NCI-H446 treated with DMSO at 0.1 percent for 48 hours (cell line): ENCODE measurements at regions not wholly inside any gene's neighbourhood (a gene's known extent, or its start where the extent isn't known, plus 50 kb on each side); places are given as distances from the start of the nearest gene placed in this dataset.

ENCODE experiments used
- DNase-seq: peaks from one replicate; lab custom pipeline; 2025; lab: John Stamatoyannopoulos, UW

DNA sequence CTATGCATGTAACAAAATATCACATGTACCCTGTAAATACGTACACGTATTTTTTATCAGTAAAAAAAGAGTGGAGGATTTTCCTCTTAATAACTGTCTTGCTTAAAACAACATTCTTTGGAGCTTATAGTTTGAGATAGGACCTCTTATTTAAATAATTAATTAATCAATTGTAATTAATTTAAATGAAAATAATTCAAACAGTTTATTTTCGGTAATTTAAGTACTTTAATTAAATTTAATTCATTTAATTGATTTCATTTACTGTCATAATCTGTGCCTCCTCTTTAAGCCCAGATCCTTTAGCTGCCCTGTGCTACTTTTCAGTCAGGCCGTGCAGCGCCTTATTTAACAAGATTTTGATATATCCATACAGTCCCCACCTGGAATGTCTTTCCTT lies 427.0 kb downstream of the HLX start:
- DNase-seq = no peak

DNA sequence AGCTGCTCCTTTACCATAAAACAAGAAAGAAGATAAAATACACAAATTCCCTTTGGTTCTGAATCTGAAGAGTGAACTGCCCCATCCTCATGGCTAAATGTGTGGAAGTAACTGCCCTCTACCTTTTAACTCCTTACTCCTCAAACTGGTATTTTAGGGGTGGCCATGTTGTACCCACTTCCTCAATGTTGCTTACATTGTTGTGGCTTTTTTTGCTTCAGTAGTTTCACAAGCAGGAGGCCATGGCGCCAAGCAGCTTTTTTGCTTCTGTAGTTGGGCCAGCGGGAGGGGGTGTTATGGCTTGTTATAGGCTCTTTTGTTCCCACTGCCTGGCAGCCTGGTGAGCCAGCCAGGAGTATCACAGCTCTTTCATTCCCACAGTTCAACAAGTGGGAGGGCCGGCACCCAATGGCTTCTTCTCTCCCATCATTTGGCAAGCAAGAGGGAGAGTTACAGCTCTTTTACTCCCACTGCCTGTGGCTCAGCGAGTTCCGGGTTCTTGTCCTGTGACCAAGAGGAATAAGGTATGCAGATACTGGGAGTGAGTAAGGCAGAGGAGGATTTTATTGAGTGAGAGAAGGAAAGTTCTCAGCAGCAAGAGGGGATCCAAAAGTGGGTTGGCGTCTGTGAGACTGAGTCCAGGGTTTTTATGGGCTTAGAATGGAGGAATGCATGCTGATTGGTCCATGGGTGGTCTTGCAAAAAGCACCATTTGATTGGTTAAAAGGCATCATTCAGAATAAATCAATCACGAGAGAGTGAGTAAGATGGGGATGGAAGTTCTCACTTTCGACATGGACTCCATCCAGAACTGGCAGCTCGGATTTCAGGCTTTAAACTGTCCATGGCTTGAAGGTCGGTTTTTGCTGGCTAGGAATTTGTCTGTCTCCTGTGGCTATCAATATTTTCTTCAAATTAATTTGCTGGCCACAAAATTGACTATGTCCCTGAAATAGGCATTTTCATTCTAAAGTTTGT lies 429.6 kb downstream of the HLX start:
- no peak for DNase-seq

- DNase-seq = no peak
These were observed 430.5 kb downstream of the HLX start for GRCh38 chr1:221309723-221310122.

DNA sequence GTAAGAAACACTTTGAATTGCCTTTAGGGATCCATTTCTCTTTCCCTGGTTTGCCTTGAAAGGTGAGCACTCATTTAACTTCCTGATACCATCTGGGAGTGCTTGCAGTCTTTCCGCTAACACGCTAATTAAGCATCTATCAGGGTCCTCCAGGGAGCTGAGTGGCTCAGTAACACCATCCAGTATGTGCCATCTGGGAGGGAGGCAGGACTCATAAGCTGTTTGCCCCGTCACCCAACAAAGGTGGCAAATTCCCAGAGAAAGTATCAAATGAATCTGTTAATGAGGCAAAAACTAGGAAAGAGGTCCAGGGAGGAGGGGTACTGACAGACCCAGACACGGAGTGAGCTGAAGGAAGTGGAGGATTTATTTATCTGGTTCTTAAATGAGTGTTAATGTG lies 430.9 kb downstream of the HLX start:
- DNase-seq = peak; percentile 93

DNA sequence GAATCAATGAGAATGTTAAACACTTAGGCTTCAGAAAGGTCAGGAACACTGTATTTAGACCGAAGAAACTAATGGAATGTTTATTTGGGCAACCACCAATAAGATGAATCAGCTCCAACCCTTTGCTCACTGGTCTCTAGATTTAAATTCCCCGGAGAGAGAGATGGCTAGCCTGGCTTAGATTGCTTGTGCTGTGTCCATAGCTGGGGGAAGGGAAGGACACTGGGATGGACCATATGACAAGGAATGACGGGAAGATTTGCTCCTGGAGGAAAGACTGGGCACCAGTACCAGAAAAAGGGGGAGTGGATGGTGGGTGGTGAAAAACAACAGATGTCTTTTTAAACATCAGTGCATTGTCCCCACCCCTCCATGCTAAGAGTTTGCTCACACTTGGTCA lies 426.6 kb downstream of the DUSP10 start:
- peak; percentile 27 for DNase-seq

- no peak for DNase-seq
These were observed 425.3 kb downstream of the DUSP10 start for GRCh38 chr1:221316491-221317056.

GRCh38 chr1:221317537-221317936 lies 424.4 kb downstream of the DUSP10 start:
- DNase-seq = no peak

DNA sequence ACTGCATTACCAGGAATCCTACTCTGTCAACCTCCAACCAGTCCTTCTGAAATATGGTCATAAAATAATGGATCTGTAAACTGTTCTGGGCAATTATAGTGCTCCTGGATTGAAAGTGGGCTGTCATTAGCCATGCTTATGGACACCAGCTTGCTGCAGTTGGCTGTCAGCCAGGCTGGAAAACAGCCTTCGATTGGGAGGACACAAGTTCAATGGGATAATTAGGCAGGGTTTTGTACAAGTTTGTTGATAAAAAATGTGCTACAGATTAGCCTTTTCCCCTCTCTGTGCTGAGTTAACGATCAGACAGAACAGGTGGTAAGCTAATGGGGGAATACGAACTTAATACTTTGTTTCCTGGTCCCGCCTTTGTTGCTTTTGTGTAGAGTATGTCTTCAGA lies 413.9 kb downstream of the DUSP10 start:
- peak; percentile 73 for DNase-seq

DNA sequence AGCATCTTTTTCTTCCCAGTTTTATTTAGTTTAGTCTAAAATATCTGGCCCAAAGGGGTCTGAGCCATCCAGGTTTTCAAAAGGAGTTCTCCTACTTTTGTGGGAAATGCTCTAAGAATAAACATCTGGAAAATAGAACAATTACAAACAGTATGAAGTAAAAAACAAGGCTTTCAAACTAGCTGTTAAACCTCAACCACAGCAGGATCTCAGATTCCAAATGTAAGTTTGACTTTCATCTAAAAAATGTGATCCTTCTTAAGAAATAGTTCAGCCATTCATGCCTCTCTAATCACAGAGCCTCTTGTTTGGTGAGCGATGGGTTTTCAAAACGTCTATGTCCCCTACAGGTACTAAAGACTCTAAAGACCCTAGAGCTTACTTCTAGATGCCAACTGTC lies 413.5 kb downstream of the DUSP10 start:
- no peak for DNase-seq

GRCh38 chr1:221331273-221332183 lies 410.4 kb downstream of the DUSP10 start:
- DNase-seq = no peak

DNA sequence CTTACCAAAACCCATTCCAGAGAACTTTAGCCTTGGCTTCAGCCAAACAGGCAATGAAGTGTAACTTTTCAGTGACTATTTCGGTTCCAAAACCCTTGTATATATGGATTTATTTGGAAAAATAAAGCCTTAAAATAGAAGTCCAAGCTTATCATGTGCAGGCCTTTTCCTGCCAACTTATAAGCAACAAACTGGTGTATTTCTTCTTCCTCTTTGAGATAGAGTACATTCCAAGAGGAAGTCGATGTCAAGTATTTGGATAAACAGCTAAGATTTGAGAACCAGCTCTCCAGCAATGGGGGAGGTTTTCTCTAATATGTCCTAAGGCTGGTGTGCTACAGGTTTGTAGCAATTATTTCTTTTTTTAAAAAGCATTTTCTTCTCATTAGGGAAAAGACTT lies 407.8 kb downstream of the DUSP10 start:
- DNase-seq = no peak

DNA sequence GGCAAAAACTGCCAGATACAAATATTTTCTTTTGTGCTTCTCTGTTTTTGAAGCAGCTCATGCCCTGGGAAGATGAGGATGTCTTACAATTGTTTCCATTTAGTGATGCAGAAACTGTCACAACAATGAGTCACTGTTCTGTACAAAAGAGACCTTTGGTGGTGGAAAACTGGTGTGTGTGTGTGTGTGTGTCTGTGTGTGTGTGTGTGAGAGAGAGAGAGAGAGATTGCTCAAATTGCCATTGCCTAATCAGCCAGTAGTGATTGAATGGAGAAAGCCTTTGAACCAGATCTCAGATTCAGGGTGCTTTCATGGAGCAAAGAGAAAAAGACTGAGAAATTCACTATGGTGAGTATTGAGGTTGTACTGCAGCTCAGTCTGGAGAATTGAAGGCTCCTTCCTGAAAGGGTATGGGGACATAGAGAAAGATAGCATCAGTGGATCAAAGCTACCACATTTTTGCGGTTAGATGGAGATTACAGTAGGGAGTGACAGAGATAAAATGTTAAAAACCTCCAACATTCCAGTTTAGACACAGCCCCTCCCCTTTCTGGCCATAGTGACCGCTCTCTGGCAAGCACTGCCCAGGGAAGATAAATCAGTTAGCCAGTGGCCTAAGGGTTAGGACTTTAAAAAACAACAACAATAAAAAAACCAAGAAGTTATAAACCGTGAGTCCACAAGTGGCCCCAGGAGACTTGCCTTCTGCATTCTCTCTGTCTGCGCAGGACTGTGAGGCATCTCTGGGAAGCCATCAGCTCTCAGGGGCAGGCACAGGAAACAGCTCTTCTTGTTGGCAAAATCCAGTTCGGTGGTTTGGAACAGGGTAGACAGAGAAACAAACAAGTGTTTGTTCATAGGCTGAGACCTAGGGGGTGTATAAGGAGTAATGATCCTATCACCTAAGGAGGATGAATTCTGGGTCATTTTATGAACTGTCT lies 406.5 kb downstream of the DUSP10 start:
- no peak for DNase-seq

DNA sequence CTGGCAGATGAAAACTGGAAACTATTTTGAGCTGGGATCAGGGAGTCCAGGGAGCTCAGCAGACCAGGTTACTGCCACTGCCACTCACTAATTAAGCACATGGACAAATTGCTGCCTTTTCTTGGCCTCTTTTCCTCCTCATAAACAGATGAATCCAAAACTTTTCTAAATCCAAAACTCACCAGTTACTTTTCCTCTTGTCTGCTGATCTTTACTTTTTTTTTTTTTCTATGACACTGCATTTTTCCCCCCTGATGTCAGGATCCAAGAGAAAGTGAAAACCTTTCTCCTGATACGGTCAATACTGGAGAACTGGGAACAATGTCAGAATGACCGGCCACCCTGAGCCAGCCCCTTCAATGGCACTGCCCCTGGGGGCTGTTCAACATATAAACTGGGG lies 405.8 kb downstream of the DUSP10 start:
- DNase-seq = no peak

GRCh38 chr1:221337106-221337505 lies 404.8 kb downstream of the DUSP10 start:
- no peak for DNase-seq

DNA sequence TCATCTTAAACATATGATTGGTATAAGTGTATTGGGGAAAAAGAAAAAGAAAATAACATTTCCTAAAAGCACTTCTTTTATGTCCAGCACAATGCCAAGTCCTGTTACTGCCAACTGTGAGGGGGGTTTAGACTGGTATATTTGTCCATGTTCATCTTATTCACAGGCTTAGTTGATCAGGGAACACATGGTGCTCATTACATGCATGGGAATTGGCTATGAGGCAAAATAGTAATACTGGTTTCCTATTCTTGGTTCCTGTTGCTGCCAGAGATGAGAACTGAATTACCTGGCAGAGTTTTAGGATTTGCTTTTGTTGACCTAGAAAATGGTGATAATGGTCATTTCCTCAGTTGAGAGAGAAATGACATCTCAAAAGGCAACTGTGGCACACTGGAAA lies 398.8 kb downstream of the DUSP10 start:
- peak; percentile 22 for DNase-seq

- DNase-seq = no peak
These were observed 398.3 kb downstream of the DUSP10 start for GRCh38 chr1:221343607-221344006.

GRCh38 chr1:221344693-221345092 lies 397.2 kb downstream of the DUSP10 start:
- DNase-seq = no peak

DNA sequence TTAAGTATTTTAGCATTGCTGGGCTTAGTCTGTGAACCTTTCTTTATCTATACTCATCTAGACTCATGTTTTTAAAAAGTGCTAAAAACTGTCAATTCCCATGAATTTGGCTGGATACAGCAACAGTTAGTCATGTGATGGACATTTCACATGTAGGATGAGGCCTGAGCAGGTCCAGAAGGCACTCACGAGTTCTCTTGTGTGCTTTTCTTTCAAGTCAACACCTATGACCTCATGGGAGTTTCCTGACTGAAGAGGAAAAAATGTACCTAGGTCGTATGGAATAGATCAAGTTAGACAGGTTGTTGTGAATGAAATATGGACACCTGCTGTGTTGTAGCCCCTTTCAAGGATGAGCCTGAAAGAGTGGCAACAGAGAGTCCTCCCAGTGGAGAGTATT lies 394.2 kb downstream of the DUSP10 start:
- DNase-seq = no peak

GRCh38 chr1:221350091-221350490 lies 391.8 kb downstream of the DUSP10 start:
- DNase-seq = no peak

DNA sequence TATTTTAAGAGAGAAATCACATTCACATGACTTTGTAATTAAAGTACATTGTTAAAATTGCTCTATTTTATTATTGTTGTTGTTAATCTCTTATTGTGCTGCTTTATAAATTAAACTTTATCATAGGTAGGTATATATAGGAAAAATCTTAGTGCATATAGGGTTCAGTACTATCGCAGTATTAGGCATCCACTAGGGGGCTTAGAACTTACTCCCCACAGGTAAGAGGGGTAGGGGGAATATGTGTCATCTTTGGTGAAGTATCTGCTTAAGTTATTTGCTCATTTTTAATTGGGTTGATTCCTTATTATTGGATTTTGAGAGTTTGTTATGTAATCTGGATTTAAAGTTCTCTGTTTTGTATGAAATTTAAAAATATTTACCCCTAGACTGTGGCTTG lies 385.2 kb downstream of the DUSP10 start:
- DNase-seq = no peak

DNA sequence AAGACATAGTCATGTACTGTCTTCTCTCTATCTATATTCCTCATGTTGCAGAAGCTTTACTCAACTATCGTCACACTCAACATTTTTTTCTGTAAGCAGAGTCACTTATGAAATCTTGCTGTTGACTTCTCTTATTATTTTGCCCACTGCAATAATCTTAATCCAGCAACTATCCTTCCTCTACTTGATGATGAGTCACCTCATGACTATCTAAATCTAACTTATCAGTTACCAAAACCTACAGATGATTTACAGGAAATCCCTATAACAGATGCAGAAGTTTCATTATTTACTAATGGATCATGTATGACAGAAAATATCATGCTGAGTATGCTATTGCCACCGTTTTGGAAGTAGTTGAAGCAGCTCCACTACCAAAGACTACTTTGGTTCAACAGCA lies 378.9 kb downstream of the DUSP10 start:
- DNase-seq = no peak
